ENCODE measurements at regions not wholly inside any gene's neighbourhood (a gene's known extent, or its start where the extent isn't known, plus 50 kb on each side); places are given as distances from the start of the nearest gene placed in this dataset.

- TF ChIP-seq ZNF274 (IDR thresholded peaks at IDR 0.05; ENCODE audit: low read depth, low read length) (no peak), YY1 (IDR thresholded peaks at IDR 0.05; ENCODE audit: insufficient read depth, insufficient read length) (no peak)
Observed at GRCh38 chr5:34488984-34489383, 167.1 kb upstream of the RAI14 start.

All from NT2/D1 (cell line).